AG20443 (cell line): ENCODE measurements at regions not wholly inside any gene's neighbourhood (a gene's known extent, or its start where the extent isn't known, plus 50 kb on each side); places are given as distances from the start of the nearest gene placed in this dataset.
"Not testable (repeated sequence)": the region's sequence is repeated elsewhere in the genome, so short reads cannot be mapped to it uniquely, and the experiment has no call there.

Experiments
- DNase-seq: peaks from one replicate; pipeline ENCODE4 v3.0.0; 2012; ENCODE audit warnings: low spot score, mixed read lengths

DNA sequence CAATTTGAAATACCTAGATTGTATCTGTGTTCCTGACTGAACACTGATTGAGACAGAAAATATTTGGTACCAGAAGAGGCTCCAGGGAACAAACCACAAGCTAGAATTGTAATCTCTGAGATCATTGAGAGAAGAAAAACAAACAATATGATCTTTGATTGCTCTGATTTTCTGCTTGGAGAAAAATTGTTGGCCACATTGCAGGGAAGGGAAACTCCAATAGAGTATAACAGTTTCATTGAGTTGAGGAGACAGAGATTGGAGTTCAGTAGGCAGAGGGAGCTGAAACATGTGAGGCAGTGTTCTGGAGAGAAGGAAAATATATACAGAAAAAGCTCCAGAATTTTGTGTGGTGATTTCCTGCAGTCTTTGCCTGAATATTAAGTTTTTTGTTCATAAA is 158.2 kb downstream of the C4orf33 start:
- DNase-seq = no peak

GRCh38 chr4:129254526-129254925 is 158.6 kb downstream of the C4orf33 start:
- DNase-seq = no peak

GRCh38 chr4:129261584-129261983 is 165.6 kb downstream of the C4orf33 start:
- DNase-seq = no peak

GRCh38 chr4:129264008-129264657 is 168.2 kb downstream of the C4orf33 start:
- DNase-seq = no peak

- DNase-seq = no peak
Measured at GRCh38 chr4:129278868-129279267, 182.9 kb downstream of the C4orf33 start.

DNA sequence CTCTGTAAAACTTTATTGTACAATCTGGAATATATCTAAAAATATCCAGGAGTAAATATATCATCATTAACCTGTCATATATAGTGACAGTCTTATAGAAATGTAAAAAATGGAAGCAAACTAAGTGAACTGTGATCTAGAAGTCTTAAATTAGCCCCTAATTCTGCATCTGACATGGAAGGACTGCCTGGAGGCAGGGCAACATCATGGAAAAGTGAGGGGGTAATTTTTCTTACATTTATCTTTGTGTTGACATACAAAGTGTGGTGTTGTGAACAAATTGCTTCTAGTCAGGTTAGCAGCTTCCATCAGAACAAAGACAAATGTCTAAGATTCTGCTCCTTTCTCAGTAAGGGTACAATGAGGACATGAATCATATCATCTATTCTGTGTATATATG is 186.3 kb downstream of the C4orf33 start:
- no peak for DNase-seq

DNA sequence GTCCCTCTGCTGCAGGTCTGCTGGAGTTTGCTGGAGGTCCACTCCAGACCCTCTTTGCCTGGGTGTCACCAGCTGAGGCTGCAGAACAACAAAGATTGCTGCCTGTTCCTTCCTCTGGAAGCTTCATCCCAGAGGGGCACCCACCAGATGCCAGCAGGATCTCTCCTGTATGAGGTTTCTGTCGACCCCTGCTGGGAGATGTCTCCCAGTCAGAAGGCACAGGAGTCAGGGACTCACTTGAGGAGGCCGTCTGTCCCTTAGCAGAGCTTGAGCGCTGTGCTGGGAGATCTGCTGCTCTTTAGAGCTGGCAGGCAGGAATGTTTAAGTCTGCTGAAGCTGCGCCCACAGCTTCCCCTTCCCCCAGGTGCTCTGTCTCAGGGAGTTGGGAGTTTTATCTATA is 196.2 kb downstream of the C4orf33 start:
- DNase-seq = not testable (repeated sequence)

DNA sequence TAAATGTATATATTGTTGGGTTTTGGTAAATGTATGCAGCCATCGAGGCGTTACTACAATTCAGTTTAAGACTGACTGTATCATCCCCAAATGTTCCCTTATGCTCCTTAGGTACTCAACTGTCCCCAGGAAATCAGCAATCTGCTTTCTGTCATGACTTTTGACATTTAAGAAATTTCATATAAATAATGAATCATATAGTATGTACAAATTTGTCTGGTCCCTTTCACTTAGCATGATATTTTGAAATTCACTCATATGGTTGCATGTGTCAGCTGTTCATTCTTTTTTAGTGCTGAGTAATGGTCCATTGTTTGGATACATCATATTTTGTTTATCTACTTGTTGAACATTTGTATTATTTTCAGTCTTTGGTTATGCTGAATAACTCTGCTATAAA is 218.8 kb downstream of the C4orf33 start:
- no peak for DNase-seq

- DNase-seq = no peak
Measured at GRCh38 chr4:129322920-129323319, 227.0 kb downstream of the C4orf33 start.

DNA sequence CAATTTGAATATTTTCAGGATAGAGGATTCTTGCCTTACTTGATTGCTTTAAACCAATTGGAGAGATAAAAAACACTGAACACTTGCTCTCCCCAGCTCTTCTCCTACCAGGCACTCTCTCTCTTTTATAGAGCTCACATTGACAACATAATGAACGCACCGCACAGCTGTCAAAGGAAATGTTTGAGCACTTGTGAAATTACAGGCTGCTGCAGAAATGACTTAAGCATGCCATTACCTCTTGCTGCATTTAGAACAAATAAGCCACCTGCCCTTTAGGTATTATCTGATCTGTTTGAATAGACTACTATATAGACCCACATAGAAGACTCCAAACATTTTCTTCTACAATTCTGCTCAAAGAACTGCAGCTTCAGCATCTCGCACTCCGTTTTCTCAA is 227.7 kb downstream of the C4orf33 start:
- DNase-seq = no peak

GRCh38 chr4:129326571-129327460 is 230.9 kb downstream of the C4orf33 start:
- no peak for DNase-seq

GRCh38 chr4:129327637-129328036 is 231.7 kb downstream of the C4orf33 start:
- DNase-seq = no peak

- DNase-seq = no peak
Measured at GRCh38 chr4:129328162-129328561, 232.2 kb downstream of the C4orf33 start.

DNA sequence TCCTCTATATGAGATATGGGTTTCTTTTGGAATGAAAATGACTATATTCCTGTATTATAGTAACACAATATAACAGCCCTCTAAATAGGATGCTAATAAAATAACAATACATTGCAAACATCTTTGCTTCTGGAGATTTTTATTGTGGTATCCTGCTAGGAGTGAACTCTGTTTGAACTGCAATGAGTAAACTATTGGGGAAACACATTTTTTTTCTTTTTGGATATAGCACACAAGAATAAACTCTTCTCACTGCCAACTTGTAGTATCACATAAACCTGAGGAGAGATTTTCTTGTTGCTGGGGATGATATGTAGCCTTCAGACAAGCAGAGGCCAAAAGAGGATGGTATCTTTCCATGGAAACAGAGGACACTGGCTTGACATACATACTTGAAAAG is 238.2 kb downstream of the C4orf33 start:
- no peak for DNase-seq

DNA sequence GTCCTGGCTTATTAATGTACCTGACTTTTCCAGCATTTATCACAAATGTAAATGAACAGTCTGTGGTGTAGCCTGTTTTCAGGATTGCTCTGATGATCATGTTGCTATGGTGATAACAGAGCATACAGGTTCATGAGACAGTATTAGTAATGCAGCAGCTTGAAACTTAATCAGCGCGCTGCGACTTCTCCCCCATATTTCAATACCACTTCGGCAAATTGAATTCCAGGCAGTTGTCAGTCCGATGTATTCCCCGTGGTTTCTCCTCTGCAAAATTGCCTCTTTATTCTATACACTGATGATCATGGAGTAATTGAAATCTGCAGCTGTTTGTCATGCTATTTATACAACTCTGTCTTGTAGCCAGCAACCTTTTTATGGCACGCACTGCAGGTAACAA is 239.3 kb downstream of the C4orf33 start:
- no peak for DNase-seq

- DNase-seq = no peak
Measured at GRCh38 chr4:129335818-129336217, 239.9 kb downstream of the C4orf33 start.

- no peak for DNase-seq
Measured at GRCh38 chr4:129336457-129337227, 240.7 kb downstream of the C4orf33 start.

DNA sequence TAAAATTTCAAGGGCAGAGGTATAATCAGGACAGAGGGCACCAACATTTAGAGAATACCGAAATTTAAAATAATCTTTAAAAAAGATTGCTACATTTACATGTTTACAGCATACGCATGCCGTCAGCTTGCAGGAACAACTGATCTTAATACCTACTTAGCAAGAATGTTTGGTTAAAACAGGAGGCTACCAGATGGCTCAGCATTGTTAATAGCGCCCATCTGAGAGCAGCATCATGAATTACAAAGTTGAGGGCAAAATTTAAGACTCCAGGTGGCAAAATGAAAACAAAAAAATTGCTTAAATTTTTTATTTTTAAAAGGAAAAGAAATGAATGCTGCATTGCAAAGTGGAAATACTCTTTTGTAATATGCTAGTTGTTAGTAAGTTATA is 241.3 kb downstream of the C4orf33 start:
- DNase-seq = no peak

GRCh38 chr4:129342819-129343408 is 247.0 kb downstream of the C4orf33 start:
- peak; percentile 68 for DNase-seq

DNA sequence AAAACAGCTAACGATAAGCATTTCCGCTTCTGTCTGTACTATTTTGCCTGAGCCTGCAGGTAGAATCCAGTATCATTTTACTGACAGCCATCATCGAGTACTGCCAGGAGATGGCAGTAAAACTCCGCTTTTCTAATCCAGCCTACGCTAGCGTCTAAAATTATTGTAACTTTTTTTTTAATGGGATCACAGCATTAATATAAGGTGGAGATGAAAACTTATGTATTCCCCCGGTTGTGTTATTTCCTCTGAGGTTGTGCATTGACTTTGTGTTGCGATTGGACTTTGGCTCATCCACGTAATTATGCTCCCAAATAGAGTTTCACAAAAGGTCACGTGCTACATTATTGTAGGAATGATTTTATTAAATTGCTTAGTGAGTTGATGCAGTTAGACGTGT is 248.1 kb downstream of the C4orf33 start:
- DNase-seq = peak; percentile 32

GRCh38 chr4:129345609-129346008 is 249.7 kb downstream of the C4orf33 start:
- DNase-seq = no peak

DNA sequence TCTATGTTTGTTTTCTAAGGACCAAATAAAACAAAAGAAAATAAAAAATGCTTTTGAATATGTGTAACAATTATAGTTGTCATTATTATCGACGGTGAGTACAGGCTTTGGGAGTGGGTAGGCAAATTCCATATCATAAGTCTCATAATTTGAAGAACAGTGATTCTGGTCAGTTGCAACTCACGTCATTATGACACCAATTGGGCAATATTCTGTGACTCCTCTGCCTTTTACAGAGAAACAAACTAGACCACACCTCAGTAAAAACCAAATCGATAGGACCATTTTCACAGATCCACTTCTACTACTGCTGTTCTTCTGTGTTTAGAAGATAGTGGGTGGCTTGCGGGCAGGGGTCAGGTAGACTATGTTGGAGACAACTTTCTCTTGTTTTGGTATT is 250.1 kb downstream of the C4orf33 start:
- DNase-seq = no peak
